ENCODE measurements at regions not wholly inside any gene's neighbourhood (a gene's known extent, or its start where the extent isn't known, plus 50 kb on each side); places are given as distances from the start of the nearest gene placed in this dataset.
"Not testable (repeated sequence)": the region's sequence is repeated elsewhere in the genome, so short reads cannot be mapped to it uniquely, and the experiment has no call there.

DNA sequence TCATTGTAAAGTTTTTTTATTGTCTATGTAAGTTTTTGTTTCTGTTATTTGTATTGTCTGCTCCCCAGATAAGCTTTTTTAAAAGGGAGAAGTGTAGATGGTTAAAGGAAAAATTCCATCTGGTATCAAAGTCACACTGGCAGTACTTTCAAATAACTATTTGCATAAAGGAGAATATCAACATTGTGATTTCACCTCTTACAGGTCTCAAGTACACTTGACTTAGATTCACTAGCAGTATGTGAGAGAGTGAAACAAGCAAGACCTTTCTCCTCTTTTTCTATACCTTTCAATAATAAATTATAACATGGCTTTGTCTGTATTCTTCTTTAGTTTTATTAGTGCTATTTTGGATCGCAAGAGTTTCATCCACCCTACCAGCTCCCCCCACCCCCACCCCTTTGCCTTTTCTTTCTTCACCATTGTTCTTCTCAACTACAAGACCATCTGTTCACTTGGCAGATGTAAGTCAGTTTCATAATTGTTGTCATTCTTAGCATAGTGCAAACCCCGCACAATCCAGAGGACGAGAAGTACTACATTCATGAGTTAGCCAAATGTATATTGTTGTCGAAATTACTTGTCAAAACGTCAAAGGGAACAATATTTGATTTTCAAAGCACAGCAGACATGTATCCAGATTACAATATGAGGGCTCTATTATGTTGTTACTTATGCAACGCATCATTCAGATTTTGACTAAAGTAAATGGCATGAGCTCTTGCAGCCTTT is 602.7 kb upstream of the FLRT2 start:
- Histone ChIP-seq H3K9me3 (no peaks in the 10 kb centered on the region), H3K4me3 (replicated peaks in 1 of 3) (no peak overlapping the region), H3K4me1 (no peaks in the 10 kb centered on the region), H3K27ac (no peak overlapping the region), H3K36me3 (no peaks in the 10 kb centered on the region), H3K27me3 (no peaks in the 10 kb centered on the region)
- no peak for TF ChIP-seq POLR2A (IDR thresholded peaks at IDR 0.05)
- TF ChIP-seq, protein P1, sequence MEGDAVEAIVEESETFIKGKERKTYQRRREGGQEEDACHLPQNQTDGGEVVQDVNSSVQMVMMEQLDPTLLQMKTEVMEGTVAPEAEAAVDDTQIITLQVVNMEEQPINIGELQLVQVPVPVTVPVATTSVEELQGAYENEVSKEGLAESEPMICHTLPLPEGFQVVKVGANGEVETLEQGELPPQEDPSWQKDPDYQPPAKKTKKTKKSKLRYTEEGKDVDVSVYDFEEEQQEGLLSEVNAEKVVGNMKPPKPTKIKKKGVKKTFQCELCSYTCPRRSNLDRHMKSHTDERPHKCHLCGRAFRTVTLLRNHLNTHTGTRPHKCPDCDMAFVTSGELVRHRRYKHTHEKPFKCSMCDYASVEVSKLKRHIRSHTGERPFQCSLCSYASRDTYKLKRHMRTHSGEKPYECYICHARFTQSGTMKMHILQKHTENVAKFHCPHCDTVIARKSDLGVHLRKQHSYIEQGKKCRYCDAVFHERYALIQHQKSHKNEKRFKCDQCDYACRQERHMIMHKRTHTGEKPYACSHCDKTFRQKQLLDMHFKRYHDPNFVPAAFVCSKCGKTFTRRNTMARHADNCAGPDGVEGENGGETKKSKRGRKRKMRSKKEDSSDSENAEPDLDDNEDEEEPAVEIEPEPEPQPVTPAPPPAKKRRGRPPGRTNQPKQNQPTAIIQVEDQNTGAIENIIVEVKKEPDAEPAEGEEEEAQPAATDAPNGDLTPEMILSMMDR (IDR thresholded peaks at IDR 0.05) = no peak
- DNase-seq = no peak
- 73 to 77% methylated on average over 6 of the region's 6 CpGs for WGBS, 2 donors
- intact Hi-C loops (cut with DNase I) = no loop called here

DNA sequence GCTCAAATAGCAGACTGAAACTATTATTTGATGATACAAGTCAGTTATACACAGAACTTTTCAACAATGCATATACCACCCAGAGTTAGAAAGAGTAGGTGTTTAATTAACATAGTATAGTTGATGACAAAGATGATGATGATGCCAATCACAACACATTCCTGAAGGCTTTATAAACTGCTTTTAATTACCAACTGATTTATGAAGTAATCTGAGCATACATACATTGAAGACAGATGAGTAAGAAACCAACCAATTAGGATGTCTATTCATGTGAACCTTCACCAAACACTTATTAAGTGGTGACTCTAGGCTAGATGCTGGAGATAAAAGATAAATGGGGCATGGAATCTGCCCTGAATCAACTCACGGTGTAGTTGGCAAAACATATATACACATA is 600.9 kb upstream of the FLRT2 start:
- no peaks in the 10 kb centered on the region for H3K27me3 ChIP-seq
- H3K4me3 ChIP-seq (replicated peaks in 1 of 3) = no peak overlapping the region
- 93 to 97% methylated on average over 1 of the region's 1 CpG for WGBS, 2 donors
- H3K4me1 ChIP-seq = no peaks in the 10 kb centered on the region
- TF ChIP-seq, protein P1 (IDR thresholded peaks at IDR 0.05) = no peak
- no peak for TF ChIP-seq POLR2A (IDR thresholded peaks at IDR 0.05)
- no peaks in the 10 kb centered on the region for H3K9me3 ChIP-seq
- no peak overlapping the region for H3K27ac ChIP-seq
- no peak for DNase-seq
- H3K36me3 ChIP-seq = no peaks in the 10 kb centered on the region
- intact Hi-C loops (cut with DNase I) = no loop called here

DNA sequence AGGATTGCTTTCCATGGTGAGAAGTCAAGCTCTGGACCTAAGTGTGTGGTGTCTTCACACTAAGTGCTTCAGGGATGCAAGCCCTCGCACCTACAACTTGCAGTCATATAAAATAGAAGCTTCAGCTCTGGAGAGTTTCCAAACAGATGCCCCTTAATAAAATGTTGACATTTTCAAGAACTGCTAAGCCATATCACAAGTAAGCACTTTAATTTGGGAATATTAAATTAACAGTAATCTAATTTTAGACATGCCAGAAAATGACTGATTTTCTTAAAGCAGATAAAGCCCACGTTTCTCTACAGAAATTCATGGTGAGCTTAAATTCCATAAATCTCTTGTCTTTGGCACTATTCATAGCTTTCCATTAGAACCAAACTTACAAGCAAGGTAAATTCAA is 600.1 kb upstream of the FLRT2 start:
- H3K27me3 ChIP-seq = no peaks in the 10 kb centered on the region
- no peak overlapping the region for H3K27ac ChIP-seq
- 86 to 90% methylated on average over 2 of the region's 2 CpGs for WGBS, 2 donors
- H3K4me1 ChIP-seq = no peaks in the 10 kb centered on the region
- no peak for TF ChIP-seq POLR2A (IDR thresholded peaks at IDR 0.05)
- TF ChIP-seq, protein P1 (IDR thresholded peaks at IDR 0.05) = no peak
- H3K36me3 ChIP-seq = no peaks in the 10 kb centered on the region
- no peaks in the 10 kb centered on the region for H3K9me3 ChIP-seq
- H3K4me3 ChIP-seq (replicated peaks in 1 of 3) = no peak overlapping the region
- DNase-seq = no peak
- intact Hi-C loops (cut with DNase I) = no loop called here

DNA sequence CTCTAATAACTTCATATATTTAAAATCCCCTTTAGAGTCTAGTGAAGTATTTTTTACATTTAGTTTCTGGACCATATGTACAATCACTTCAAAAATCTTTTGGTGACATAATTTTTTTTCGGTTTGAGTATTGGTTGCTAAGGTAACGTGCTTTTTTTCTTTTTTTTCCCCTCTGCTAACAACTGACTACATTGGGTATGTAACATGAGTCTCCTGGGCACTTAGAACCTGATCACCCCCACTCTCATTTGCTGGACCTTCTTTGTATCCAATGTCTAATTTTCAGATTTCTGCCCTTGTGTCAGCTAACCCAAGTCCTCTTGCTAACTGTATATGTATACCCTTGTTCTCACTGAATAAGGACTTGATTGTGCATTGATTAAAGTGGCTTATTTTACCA is 592.9 kb upstream of the FLRT2 start:
- WGBS, 2 donors = 70 to 90% methylated on average over 2 of the region's 2 CpGs
- intact Hi-C loops (cut with DNase I) = no loop called here
- no peak for DNase-seq
- Histone ChIP-seq H3K27ac (no peak overlapping the region), H3K9me3 (no peaks in the 10 kb centered on the region), H3K4me1 (no peaks in the 10 kb centered on the region), H3K27me3 (no peaks in the 10 kb centered on the region), H3K4me3 (replicated peaks in 1 of 3) (no peak overlapping the region), H3K36me3 (no peaks in the 10 kb centered on the region)
- no peak for TF ChIP-seq POLR2A (IDR thresholded peaks at IDR 0.05)
- TF ChIP-seq, protein P1 (IDR thresholded peaks at IDR 0.05) = no peak

DNA sequence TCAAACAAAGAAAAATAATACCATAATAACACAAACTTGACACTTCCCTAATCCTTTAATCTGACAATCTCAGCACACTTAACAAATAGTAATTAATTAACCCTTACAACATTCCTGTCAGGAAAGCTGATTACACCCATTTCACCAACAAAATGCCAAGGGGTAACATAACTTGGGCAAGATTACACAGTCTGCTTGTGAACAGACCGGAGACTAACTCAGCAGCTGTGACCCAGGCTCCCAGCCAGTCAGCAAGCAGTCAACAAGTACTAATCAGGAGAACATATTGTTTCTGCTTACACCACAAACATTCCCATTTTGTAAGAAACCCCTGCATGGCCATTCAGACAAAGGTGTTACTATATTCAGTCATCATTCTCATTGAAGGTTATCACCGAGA is 592.5 kb upstream of the FLRT2 start:
- Histone ChIP-seq H3K27me3 (no peaks in the 10 kb centered on the region), H3K4me1 (no peaks in the 10 kb centered on the region), H3K4me3 (replicated peaks in 1 of 3) (no peak overlapping the region), H3K36me3 (no peaks in the 10 kb centered on the region), H3K27ac (no peak overlapping the region), H3K9me3 (no peaks in the 10 kb centered on the region)
- no peak for DNase-seq
- intact Hi-C loops (cut with DNase I) = no loop called here
- no peak for TF ChIP-seq POLR2A (IDR thresholded peaks at IDR 0.05)
- TF ChIP-seq, protein P1 (IDR thresholded peaks at IDR 0.05) = no peak
- WGBS, 2 donors = 91 to 95% methylated on average over 2 of the region's 2 CpGs

DNA sequence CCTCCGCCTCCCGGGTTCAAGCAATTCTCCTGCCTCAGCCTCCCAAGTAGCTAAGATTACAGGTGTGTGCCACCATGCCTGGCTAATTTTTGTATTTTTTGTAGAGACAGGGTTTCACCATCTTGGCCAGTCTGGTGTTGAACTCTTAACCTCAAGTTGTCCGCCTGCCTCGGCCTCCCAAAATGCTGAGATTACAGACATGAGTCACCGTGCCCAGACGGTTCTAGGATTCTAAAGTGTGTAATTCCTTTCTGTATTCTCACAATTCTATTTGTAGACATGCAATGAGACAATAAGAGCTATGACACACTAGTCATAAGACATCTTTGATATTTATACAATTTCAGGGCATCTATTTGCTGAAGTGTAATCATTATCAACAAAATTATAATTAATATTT is 585.0 kb upstream of the FLRT2 start:
- H3K4me3 ChIP-seq (replicated peaks in 1 of 3); H3K9me3 ChIP-seq; H3K27me3 ChIP-seq; DNase-seq; H3K36me3 ChIP-seq; intact Hi-C loops (cut with DNase I); H3K4me1 ChIP-seq; H3K27ac ChIP-seq: not testable (repeated sequence)
- WGBS, 2 donors = 93 to 94% methylated on average over 6 of the region's 6 CpGs
